Testis (tissue), 2 donors: ENCODE measurements at regions not wholly inside any gene's neighbourhood (a gene's known extent, or its start where the extent isn't known, plus 50 kb on each side); places are given as distances from the start of the nearest gene placed in this dataset.

Experiments used
- POLR2A ChIP-seq: fragments of 450-650 bp; IDR thresholded peaks from one replicate; pipeline ENCODE4 v1.6.1; 2017; ENCODE audit warnings: antibody characterized with exemption, mild to moderate bottlenecking, moderate library complexity
- TF ChIP-seq, protein P1 (sequence below), 3 experiments: fragments of 450-650 bp in 2 of 3; fragments of 200-600 bp in 1 of 3; sonication (generic) in 1 of 3; IDR thresholded peaks; one replicate each; pipeline ENCODE4 v1.5.1; 2016 to 2019; ENCODE audit warnings: antibody characterized with exemption in 3 of 3, mild to moderate bottlenecking in 2 of 3, moderate library complexity in 1 of 3

GRCh38 chr1:245000872-245001188 lies 136.5 kb upstream of the HNRNPU start:
- TF ChIP-seq, protein P1, sequence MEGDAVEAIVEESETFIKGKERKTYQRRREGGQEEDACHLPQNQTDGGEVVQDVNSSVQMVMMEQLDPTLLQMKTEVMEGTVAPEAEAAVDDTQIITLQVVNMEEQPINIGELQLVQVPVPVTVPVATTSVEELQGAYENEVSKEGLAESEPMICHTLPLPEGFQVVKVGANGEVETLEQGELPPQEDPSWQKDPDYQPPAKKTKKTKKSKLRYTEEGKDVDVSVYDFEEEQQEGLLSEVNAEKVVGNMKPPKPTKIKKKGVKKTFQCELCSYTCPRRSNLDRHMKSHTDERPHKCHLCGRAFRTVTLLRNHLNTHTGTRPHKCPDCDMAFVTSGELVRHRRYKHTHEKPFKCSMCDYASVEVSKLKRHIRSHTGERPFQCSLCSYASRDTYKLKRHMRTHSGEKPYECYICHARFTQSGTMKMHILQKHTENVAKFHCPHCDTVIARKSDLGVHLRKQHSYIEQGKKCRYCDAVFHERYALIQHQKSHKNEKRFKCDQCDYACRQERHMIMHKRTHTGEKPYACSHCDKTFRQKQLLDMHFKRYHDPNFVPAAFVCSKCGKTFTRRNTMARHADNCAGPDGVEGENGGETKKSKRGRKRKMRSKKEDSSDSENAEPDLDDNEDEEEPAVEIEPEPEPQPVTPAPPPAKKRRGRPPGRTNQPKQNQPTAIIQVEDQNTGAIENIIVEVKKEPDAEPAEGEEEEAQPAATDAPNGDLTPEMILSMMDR (IDR thresholded peaks at IDR 0.05) = no peak
- no peak for TF ChIP-seq POLR2A
